Thoracic aorta (tissue), 2 donors: ENCODE measurements at regions not wholly inside any gene's neighbourhood (a gene's known extent, or its start where the extent isn't known, plus 50 kb on each side); places are given as distances from the start of the nearest gene placed in this dataset.

Source experiments
- ATAC-seq: fragments of 150-250 bp; one replicate; pipeline ENCODE4 v1.8.0; 2017; ENCODE audit warnings: low read depth; ENCODE audit not compliant: insufficient number of reproducible peaks, low FRiP score
- DNase-seq: peaks from one replicate; pipeline ENCODE4 v3.0.0-alpha.2; 2020; ENCODE audit warnings: low spot score
- H3K27ac ChIP-seq, 2 donors: fragments of 200-600 bp; sonication (generic); 1 replicate in 1 of 2; 2 replicates in 1 of 2; pipeline ENCODE4 v1.5.1; 2016; ENCODE audit warnings: mild to moderate bottlenecking in 2 of 2, moderate library complexity in 2 of 2
- H3K27me3 ChIP-seq: fragments of 200-600 bp; sonication (generic); replicated peaks from 2 replicates; pipeline ENCODE4 v1.6.0; 2016; ENCODE audit warnings: mild to moderate bottlenecking; ENCODE audit not compliant: insufficient read depth
- H3K36me3 ChIP-seq: fragments of 200-600 bp; sonication (generic); one replicate; pipeline ENCODE4 v1.5.1; 2016
- H3K4me1 ChIP-seq, 2 donors: fragments of 200-600 bp; sonication (generic); 1 replicate in 1 of 2; 2 replicates in 1 of 2; pipeline versions ENCODE4 v1.5.1 to v1.6.0; 2016; ENCODE audit warnings: low read depth in 2 of 2, mild to moderate bottlenecking in 1 of 2; ENCODE audit not compliant: control insufficient read depth in 1 of 2
- H3K4me3 ChIP-seq: fragments of 200-600 bp; sonication (generic); 2 replicates; pipeline ENCODE4 v1.5.1; 2016; ENCODE audit warnings: mild to moderate bottlenecking
- H3K9me3 ChIP-seq: fragments of 200-600 bp; sonication (generic); 2 replicates; pipeline ENCODE4 v1.5.1; 2016
- TF ChIP-seq, protein P1 (sequence below): fragments of 200-600 bp; sonication (generic); IDR thresholded peaks from one replicate; pipeline ENCODE4 v1.5.1; 2019; ENCODE audit warnings: antibody characterized with exemption

DNA sequence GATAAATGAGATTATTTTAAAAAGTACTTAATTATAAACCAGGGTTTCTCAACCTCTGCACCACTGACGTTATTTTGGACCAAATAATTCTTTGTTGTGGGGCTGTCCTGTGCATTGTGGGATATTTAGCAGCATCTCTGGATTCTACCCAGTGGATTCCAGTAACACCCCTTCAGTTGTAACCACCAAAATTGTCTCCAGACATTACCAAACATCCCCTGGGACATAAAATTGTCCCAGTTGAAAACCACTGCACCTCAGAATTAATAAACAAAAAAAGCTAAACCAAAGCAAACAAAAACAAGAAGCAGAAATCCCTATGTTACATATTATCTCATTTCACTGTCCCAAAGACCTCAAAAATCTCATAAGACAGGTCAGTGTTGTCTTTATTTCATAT lies 54.2 kb upstream of the GIMD1 start:
- Histone ChIP-seq H3K27me3 (no peaks in the 10 kb centered on the region), H3K9me3 (no peaks in the 10 kb centered on the region), H3K36me3 (no peaks in the 10 kb centered on the region), H3K4me3 (no peak overlapping the region), H3K27ac (no peak overlapping the region), H3K4me1 (peaks cover 0 to 4% of the 10 kb centered on the region in 2 donors)
- TF ChIP-seq, protein P1, sequence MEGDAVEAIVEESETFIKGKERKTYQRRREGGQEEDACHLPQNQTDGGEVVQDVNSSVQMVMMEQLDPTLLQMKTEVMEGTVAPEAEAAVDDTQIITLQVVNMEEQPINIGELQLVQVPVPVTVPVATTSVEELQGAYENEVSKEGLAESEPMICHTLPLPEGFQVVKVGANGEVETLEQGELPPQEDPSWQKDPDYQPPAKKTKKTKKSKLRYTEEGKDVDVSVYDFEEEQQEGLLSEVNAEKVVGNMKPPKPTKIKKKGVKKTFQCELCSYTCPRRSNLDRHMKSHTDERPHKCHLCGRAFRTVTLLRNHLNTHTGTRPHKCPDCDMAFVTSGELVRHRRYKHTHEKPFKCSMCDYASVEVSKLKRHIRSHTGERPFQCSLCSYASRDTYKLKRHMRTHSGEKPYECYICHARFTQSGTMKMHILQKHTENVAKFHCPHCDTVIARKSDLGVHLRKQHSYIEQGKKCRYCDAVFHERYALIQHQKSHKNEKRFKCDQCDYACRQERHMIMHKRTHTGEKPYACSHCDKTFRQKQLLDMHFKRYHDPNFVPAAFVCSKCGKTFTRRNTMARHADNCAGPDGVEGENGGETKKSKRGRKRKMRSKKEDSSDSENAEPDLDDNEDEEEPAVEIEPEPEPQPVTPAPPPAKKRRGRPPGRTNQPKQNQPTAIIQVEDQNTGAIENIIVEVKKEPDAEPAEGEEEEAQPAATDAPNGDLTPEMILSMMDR = no peak
- ATAC-seq (no peak), DNase-seq (no peak)

DNA sequence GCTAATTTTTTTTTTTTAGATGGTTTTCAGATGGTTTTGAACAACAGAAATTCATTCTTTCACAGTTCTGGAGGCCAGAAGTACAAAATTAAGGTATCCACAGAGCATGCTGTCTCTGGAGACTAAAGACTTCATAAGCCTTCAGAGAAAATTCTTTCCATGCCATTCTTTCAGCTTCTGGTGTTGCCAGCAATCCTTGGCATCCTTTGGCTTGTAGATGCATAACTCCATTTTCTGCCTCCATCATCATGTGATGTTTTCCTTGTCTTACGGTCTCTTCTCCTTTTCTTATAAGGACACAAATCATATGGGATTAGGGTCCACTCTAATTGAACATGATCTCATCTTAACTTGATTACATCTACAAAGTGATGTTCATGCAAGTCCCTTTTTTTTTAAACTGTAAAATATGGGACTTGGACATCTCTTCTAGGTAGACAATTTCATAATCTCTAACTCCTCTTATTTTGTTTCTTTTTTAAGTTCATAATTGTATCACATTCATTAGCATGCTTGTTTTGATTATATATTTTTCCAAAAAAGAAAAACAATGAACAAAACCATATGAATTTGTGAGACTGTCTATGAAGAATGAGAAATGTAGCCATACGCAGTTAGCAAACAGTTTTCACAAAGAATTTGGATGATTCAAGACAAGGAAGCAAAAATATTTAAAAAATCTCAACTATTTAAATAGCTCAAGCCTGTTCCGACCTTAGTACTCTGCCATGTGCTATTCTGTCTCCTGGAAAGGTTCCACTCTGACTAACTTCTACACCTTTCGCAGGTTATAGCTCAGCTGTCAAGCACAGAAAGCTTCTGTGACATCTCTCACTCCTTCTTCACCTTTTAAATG lies 53.1 kb upstream of the GIMD1 start:
- TF ChIP-seq, protein P1 = no peak
- no peak overlapping the region for H3K27ac ChIP-seq
- no peaks in the 10 kb centered on the region for H3K9me3 ChIP-seq
- no peak for ATAC-seq
- H3K4me3 ChIP-seq = no peak overlapping the region
- H3K36me3 ChIP-seq = no peaks in the 10 kb centered on the region
- H3K4me1 ChIP-seq = peaks cover 0 to 4% of the 10 kb centered on the region in 2 donors
- H3K27me3 ChIP-seq = no peaks in the 10 kb centered on the region
- DNase-seq = no peak

DNA sequence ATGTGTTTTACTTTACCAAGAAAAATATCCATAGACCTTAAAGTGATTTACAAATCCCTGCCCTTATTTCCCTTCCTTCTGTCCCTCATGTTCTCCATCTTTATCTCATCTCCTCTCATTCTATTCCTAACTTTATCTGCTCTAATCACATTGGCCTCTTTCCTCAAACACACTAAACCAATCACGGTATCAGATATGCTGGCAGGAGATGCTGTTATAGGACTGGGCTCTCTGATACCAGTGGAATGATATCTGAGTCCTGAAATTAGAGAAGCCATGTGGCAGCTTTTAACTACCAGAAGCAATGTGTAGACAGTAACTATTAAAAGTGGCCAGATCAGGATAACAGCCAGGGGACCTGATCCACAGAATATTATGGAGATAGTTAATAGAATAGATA lies 49.9 kb upstream of the GIMD1 start:
- no peak overlapping the region for H3K27ac ChIP-seq
- H3K4me1 ChIP-seq = peaks cover 0 to 4% of the 10 kb centered on the region in 2 donors
- no peak overlapping the region for H3K4me3 ChIP-seq
- H3K9me3 ChIP-seq = no peaks in the 10 kb centered on the region
- TF ChIP-seq, protein P1 = no peak
- DNase-seq = no peak
- no peaks in the 10 kb centered on the region for H3K27me3 ChIP-seq
- H3K36me3 ChIP-seq = no peaks in the 10 kb centered on the region
- ATAC-seq = no peak
